ENCODE measurements at regions not wholly inside any gene's neighbourhood (a gene's known extent, or its start where the extent isn't known, plus 50 kb on each side); places are given as distances from the start of the nearest gene placed in this dataset.
A peak's percentile ranks its signal among the peaks of the same experiment; 100 is the strongest.

DNA sequence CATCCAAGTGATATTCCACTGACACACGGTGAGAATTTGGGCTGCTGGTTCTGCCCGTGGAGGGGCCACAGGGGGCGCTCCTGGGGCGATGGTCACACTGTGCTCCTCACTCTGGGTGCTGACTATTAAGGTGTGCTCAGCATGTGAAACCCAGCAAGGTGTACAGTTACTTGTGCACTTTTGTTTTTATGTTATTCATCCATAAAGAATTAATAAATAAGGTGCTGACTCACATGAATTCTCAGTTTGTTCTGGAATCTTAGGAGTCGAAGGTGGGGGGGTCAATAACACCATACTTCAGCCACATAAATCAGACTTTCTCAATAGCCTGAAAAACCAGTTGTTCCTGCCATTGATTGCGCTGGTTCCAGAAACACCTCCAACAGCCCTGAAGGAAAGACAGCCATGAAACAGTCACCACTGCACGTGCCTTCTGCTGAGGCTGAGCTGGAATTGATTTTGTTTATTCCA lies 53.5 kb upstream of the SPATA12 start:
- Histone ChIP-seq H3K36me3 (replicated peaks; ENCODE audit: insufficient read depth, low read length) (no peaks in the 10 kb centered on the region), H3K27ac (ENCODE audit: low read length) (no peak overlapping the region), H3F3A (ENCODE audit: insufficient read depth, low read length) (no peaks in the 10 kb centered on the region), H4K20me1 (ENCODE audit: insufficient read depth, low read length) (no peaks in the 10 kb centered on the region), H3K4me3 (ENCODE audit: low read length) (no peak overlapping the region), H3K79me2 (ENCODE audit: low read length) (no peaks in the 10 kb centered on the region), H3K9me3 (replicated peaks; ENCODE audit: insufficient read depth, low read length) (no peaks in the 10 kb centered on the region), H2AFZ (ENCODE audit: low read length) (no peak overlapping the region; the same call in 1 of the 2 replicates), H3K4me1 (ENCODE audit: low read length) (no peaks in the 10 kb centered on the region), H3K9me2 (replicated peaks; ENCODE audit: insufficient read depth, low read length) (no peaks in the 10 kb centered on the region), H3K27me3 (replicated peaks; ENCODE audit: insufficient read depth, low read length) (no peaks in the 10 kb centered on the region), H3K4me2 (ENCODE audit: low read depth, low read length) (no peak overlapping the region), H3K9ac (ENCODE audit: low read length) (no peak overlapping the region)
- TF ChIP-seq, protein P1, sequence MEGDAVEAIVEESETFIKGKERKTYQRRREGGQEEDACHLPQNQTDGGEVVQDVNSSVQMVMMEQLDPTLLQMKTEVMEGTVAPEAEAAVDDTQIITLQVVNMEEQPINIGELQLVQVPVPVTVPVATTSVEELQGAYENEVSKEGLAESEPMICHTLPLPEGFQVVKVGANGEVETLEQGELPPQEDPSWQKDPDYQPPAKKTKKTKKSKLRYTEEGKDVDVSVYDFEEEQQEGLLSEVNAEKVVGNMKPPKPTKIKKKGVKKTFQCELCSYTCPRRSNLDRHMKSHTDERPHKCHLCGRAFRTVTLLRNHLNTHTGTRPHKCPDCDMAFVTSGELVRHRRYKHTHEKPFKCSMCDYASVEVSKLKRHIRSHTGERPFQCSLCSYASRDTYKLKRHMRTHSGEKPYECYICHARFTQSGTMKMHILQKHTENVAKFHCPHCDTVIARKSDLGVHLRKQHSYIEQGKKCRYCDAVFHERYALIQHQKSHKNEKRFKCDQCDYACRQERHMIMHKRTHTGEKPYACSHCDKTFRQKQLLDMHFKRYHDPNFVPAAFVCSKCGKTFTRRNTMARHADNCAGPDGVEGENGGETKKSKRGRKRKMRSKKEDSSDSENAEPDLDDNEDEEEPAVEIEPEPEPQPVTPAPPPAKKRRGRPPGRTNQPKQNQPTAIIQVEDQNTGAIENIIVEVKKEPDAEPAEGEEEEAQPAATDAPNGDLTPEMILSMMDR (IDR thresholded peaks at IDR 0.05; ENCODE audit: low read length) = 0 out of 2 replicates have a peak, but pooled peaks have one; percentile 14
- TF ChIP-seq EZH2phosphoT487 (IDR thresholded peaks at IDR 0.05; ENCODE audit: low read length) (no peak), EZH2 (optimal IDR thresholded peaks at IDR 0.05; ENCODE audit: low read depth, low read length) (no peak)
- no peak for DNase-seq

DNA sequence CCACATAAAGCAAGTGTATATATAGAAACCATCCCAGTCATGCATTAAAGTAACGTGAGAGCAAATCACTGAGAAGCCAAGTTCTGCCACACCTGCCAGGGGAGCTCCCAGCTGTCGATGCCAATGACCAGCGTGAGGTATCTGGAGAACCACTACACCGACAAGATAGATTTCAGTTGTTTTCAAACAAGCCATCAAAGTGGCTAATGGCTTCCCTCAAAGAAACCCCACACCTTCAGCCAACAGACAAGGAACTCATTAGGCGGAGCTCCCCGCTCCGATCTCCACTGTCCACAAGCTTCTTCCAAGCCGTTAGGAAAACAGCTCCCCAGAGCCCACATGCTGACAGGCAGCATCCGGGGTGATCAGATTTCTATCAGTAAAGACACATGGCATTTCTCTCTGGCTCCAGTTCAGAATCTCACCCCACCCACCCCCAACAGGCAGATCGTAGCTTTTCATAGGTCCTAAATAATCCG lies 54.2 kb upstream of the SPATA12 start:
- Histone ChIP-seq H3K9me2 (replicated peaks; ENCODE audit: insufficient read depth, low read length) (no peaks in the 10 kb centered on the region), H3K79me2 (ENCODE audit: low read length) (no peaks in the 10 kb centered on the region), H3K27ac (ENCODE audit: low read length) (no peak overlapping the region), H2AFZ (ENCODE audit: low read length) (no peak overlapping the region), H4K20me1 (ENCODE audit: insufficient read depth, low read length) (no peaks in the 10 kb centered on the region), H3K9me3 (replicated peaks; ENCODE audit: insufficient read depth, low read length) (no peaks in the 10 kb centered on the region), H3K4me2 (ENCODE audit: low read depth, low read length) (no peak overlapping the region), H3K4me3 (ENCODE audit: low read length) (no peak overlapping the region), H3K27me3 (replicated peaks; ENCODE audit: insufficient read depth, low read length) (no peaks in the 10 kb centered on the region), H3K4me1 (ENCODE audit: low read length) (no peaks in the 10 kb centered on the region), H3F3A (ENCODE audit: insufficient read depth, low read length) (no peaks in the 10 kb centered on the region), H3K9ac (ENCODE audit: low read length) (no peak overlapping the region), H3K36me3 (replicated peaks; ENCODE audit: insufficient read depth, low read length) (no peaks in the 10 kb centered on the region)
- no peak for DNase-seq
- TF ChIP-seq EZH2 (optimal IDR thresholded peaks at IDR 0.05; ENCODE audit: low read depth, low read length) (no peak), EZH2phosphoT487 (IDR thresholded peaks at IDR 0.05; ENCODE audit: low read length) (no peak)
- TF ChIP-seq, protein P1 (IDR thresholded peaks at IDR 0.05; ENCODE audit: low read length) = no peak

DNA sequence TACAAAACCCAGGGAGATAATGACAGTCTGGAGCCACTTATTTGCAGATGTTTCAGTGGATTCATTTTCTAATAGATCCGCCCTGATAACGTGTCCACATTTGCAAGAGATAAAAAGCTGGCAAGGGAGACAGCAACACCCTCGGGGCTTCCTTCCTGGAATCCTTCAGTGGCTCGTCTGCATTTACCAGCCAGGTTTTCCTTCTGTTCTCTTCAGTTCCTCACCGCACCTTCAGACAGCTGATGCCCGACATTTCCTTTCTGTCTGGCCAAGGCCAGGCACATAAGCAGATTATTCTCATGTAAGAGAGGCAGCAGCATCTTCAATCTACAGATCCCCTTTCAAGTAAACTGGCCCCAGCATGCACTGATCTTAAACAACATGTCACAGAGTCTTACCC lies 56.2 kb upstream of the SPATA12 start:
- Histone ChIP-seq H3K9me3 (replicated peaks; ENCODE audit: insufficient read depth, low read length) (no peaks in the 10 kb centered on the region), H2AFZ (ENCODE audit: low read length) (no peak overlapping the region), H3K79me2 (ENCODE audit: low read length) (no peaks in the 10 kb centered on the region), H4K20me1 (ENCODE audit: insufficient read depth, low read length) (no peaks in the 10 kb centered on the region), H3K4me2 (ENCODE audit: low read depth, low read length) (no peak overlapping the region), H3F3A (ENCODE audit: insufficient read depth, low read length) (no peaks in the 10 kb centered on the region), H3K4me1 (ENCODE audit: low read length) (no peaks in the 10 kb centered on the region), H3K9ac (ENCODE audit: low read length) (no peak overlapping the region), H3K9me2 (replicated peaks; ENCODE audit: insufficient read depth, low read length) (no peaks in the 10 kb centered on the region), H3K27ac (ENCODE audit: low read length) (no peak overlapping the region), H3K36me3 (replicated peaks; ENCODE audit: insufficient read depth, low read length) (no peaks in the 10 kb centered on the region), H3K4me3 (ENCODE audit: low read length) (no peak overlapping the region), H3K27me3 (replicated peaks; ENCODE audit: insufficient read depth, low read length) (no peaks in the 10 kb centered on the region)
- DNase-seq = no peak
- TF ChIP-seq EZH2 (optimal IDR thresholded peaks at IDR 0.05; ENCODE audit: low read depth, low read length) (no peak), EZH2phosphoT487 (IDR thresholded peaks at IDR 0.05; ENCODE audit: low read length) (no peak)
- TF ChIP-seq, protein P1 (IDR thresholded peaks at IDR 0.05; ENCODE audit: low read length) = no peak

All from MM.1S (cell line).